ENCODE measurements at regions not wholly inside any gene's neighbourhood (a gene's known extent, or its start where the extent isn't known, plus 50 kb on each side); places are given as distances from the start of the nearest gene placed in this dataset.

- no peaks in the 10 kb centered on the region for H3K4me1 Mint-ChIP-seq
- H3K27ac Mint-ChIP-seq: no peak overlapping the region
- H3K27me3 Mint-ChIP-seq (ENCODE audit: low read depth): peaks cover 4% of the 10 kb centered on the region
- H3K36me3 Mint-ChIP-seq (ENCODE audit: low read depth): no peaks in the 10 kb centered on the region
- H3K9me3 Mint-ChIP-seq: no peaks in the 10 kb centered on the region
- H3K4me3 Mint-ChIP-seq: no peak overlapping the region
- no peak for TF ChIP-seq CTCF (IDR thresholded peaks at IDR 0.05; ENCODE audit: unreplicated experiment in 3 of 3)
Observed at GRCh38 chr4:153844144-153844543, 55.3 kb upstream of the SFRP2 start.
